ENCODE measurements at regions not wholly inside any gene's neighbourhood (a gene's known extent, or its start where the extent isn't known, plus 50 kb on each side); places are given as distances from the start of the nearest gene placed in this dataset.
"Not testable (repeated sequence)": the region's sequence is repeated elsewhere in the genome, so short reads cannot be mapped to it uniquely, and the experiment has no call there.

DNA sequence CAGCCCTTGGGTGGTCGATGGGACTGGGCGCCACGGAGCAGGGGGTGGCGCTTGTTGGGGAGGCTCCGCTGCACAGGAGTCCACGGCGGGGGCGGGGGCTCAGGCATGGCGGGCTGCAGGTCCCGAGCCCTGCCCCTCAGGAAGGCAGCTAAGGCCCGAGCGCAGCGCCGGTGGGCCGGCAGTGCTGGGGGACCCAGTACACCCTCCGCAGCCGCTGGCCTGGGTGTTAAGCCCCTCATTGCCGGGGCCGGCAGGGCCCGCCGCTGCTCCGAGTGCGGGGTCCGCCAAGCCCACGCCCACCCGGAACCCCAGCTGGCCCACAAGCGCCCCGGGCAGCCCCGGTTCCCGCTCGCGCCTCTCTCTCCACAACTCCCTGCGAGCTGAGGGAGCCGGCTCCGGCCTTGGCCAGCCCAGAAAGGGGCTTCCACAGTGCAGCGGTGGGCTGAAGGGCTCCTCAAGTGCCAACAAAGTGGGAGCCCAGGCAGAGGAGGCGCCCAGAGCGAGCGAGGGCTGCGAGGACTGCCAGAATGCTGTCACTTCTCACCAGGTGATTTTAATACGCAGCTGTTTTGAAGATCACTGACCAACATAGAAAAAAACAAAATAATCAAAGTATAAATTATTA is 66.1 kb upstream of the NDST4 start:
- not testable (repeated sequence) for DNase-seq

DNA sequence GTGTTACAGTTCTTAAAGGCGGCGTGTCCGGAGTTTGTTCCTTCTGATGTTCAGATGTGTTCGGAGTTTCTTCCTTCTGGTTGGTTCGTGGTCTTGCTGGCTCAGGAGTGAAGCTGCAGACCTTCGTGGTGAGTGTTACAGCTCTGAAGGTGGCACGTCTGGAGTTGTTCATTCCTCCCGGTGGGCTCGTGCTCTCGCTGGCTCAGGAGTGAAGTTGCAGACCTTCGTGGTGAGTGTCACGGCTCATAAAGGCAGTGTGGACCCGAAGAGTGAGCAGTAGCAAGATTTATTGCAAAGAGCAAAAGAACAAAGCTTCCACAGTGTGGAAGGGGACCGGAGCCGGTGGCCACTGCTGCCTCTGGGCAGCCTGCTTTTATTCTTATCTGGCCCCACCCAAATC is 65.3 kb upstream of the NDST4 start:
- not testable (repeated sequence) for DNase-seq

DNA sequence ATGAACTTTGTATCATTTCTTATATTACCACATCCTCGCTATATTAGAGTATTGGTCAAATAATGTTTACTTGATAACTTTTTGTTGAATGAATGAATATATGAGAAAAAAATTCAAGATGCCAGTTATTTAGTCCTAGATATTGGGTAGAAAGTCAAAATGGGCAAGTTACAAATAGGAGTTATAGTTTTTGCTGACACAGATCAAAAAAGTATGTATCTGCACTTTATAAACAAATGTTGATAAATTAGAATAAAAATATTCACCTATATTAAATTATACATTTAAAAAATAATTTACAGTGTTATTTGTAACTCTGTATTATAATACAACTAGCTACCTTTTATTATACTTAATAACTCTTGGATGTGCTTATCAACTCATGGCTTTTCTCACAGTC is 57.8 kb upstream of the NDST4 start:
- no peak for DNase-seq

- no peak for DNase-seq
These were observed 52.1 kb upstream of the NDST4 start for GRCh38 chr4:115165503-115165902.
